Ascending aorta (tissue), 2 donors: ENCODE measurements at regions not wholly inside any gene's neighbourhood (a gene's known extent, or its start where the extent isn't known, plus 50 kb on each side); places are given as distances from the start of the nearest gene placed in this dataset.

Experiments
- DNase-seq, 2 donors: peaks; one replicate each; pipeline ENCODE4 v3.0.0-alpha.2; 2019; ENCODE audit warnings: low spot score in 2 of 2
- H3K27ac ChIP-seq, 2 donors: fragments of 200-600 bp; sonication (generic); one replicate each; pipeline ENCODE4 v1.5.1; 2016 to 2017; ENCODE audit warnings: mild to moderate bottlenecking in 1 of 2
- H3K27me3 ChIP-seq: fragments of 200-600 bp; sonication (generic); one replicate; pipeline ENCODE4 v1.5.1; 2017
- H3K36me3 ChIP-seq, 2 donors: fragments of 200-600 bp; sonication (generic); one replicate each; pipeline ENCODE4 v1.5.1; 2016
- H3K4me1 ChIP-seq, 2 donors: fragments of 200-600 bp; sonication (generic); one replicate each; pipeline ENCODE4 v1.5.1; 2016 to 2017; ENCODE audit warnings: mild to moderate bottlenecking in 1 of 2
- H3K4me3 ChIP-seq, 2 donors: fragments of 200-600 bp; sonication (generic); one replicate each; pipeline ENCODE4 v1.5.1; 2016 to 2017; ENCODE audit warnings: mild to moderate bottlenecking in 1 of 2
- H3K9me3 ChIP-seq, 2 donors: fragments of 200-600 bp; sonication (generic); one replicate each; pipeline ENCODE4 v1.5.1; 2016
- intact Hi-C: fragments of 100-400 bp; cut with DNase I; formaldehyde crosslinking; loops from one replicate; pipeline ENCODE4 v1.15.1; 2023
- TF ChIP-seq, protein P1 (sequence below), 3 experiments: fragments of 200-600 bp in 2 of 3; fragments of 450-650 bp in 1 of 3; sonication (generic) in 2 of 3; IDR thresholded peaks; one replicate each; pipeline ENCODE4 v1.5.1; 2016 to 2019; ENCODE audit warnings: antibody characterized with exemption in 3 of 3, mild to moderate bottlenecking in 1 of 3, moderate library complexity in 1 of 3

- no peaks in the 10 kb centered on the region for H3K4me1 ChIP-seq
- no peak overlapping the region for H3K4me3 ChIP-seq
- no peaks in the 10 kb centered on the region for H3K36me3 ChIP-seq
- TF ChIP-seq, protein P1, sequence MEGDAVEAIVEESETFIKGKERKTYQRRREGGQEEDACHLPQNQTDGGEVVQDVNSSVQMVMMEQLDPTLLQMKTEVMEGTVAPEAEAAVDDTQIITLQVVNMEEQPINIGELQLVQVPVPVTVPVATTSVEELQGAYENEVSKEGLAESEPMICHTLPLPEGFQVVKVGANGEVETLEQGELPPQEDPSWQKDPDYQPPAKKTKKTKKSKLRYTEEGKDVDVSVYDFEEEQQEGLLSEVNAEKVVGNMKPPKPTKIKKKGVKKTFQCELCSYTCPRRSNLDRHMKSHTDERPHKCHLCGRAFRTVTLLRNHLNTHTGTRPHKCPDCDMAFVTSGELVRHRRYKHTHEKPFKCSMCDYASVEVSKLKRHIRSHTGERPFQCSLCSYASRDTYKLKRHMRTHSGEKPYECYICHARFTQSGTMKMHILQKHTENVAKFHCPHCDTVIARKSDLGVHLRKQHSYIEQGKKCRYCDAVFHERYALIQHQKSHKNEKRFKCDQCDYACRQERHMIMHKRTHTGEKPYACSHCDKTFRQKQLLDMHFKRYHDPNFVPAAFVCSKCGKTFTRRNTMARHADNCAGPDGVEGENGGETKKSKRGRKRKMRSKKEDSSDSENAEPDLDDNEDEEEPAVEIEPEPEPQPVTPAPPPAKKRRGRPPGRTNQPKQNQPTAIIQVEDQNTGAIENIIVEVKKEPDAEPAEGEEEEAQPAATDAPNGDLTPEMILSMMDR (IDR thresholded peaks at IDR 0.05): no peak
- intact Hi-C loops: no loop called here
- no peaks in the 10 kb centered on the region for H3K9me3 ChIP-seq
- DNase-seq: no peak
- no peaks in the 10 kb centered on the region for H3K27me3 ChIP-seq
- no peak overlapping the region for H3K27ac ChIP-seq
Measured at GRCh38 chr3:5448816-5449215, 261.3 kb downstream of the EDEM1 start.

DNA sequence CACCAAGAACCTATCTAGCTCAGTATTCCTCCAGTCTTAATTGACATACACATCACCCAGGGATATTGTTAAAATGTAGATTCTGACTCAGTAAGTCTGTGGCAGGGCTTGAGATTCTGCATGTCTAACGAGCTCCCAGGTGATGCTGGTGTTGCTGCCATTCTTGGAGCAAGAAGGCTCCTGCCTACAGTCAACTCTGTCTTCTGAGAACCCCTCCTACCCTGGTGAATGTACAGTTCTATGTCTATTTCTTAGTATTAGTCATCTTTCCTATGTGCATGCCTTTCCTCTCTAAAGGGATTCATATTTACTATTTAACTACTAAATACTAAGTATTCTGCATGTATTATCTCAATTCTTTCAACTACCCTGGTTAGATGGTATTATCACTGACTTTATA lies 268.7 kb downstream of the EDEM1 start:
- DNase-seq: no peak
- no peaks in the 10 kb centered on the region for H3K9me3 ChIP-seq
- no peaks in the 10 kb centered on the region for H3K4me1 ChIP-seq
- H3K27me3 ChIP-seq: no peaks in the 10 kb centered on the region
- intact Hi-C loops: no loop called here
- no peak overlapping the region for H3K27ac ChIP-seq
- TF ChIP-seq, protein P1 (IDR thresholded peaks at IDR 0.05): no peak
- H3K4me3 ChIP-seq: no peak overlapping the region
- no peaks in the 10 kb centered on the region for H3K36me3 ChIP-seq

DNA sequence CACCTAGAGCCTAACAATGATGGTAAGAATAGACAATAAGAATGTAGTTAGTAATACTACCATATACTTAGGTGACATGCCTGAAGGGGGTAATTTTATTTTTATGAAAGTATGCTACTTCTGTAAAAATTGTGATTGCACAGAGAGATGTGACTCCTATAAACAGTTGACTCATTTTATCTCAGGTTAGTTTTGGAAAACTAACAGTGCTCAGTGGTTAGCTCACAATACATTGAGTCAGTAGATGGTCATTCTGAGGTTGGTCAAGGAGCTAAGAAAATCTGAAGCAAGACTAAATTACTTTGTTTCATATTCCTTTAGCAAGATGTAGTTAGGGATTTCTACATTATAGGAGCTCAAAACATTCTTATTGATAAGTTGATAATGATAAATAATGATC lies 271.0 kb downstream of the EDEM1 start:
- Histone ChIP-seq H3K27me3 (no peaks in the 10 kb centered on the region), H3K36me3 (no peaks in the 10 kb centered on the region), H3K4me1 (no peaks in the 10 kb centered on the region), H3K4me3 (no peak overlapping the region), H3K27ac (no peak overlapping the region), H3K9me3 (no peaks in the 10 kb centered on the region)
- intact Hi-C loops: no loop called here
- DNase-seq: no peak
- TF ChIP-seq, protein P1 (IDR thresholded peaks at IDR 0.05): no peak

- TF ChIP-seq, protein P1 (IDR thresholded peaks at IDR 0.05): no peak
- no peaks in the 10 kb centered on the region for H3K4me1 ChIP-seq
- H3K36me3 ChIP-seq: no peaks in the 10 kb centered on the region
- no peak overlapping the region for H3K4me3 ChIP-seq
- H3K9me3 ChIP-seq: no peaks in the 10 kb centered on the region
- H3K27ac ChIP-seq: no peak overlapping the region
- H3K27me3 ChIP-seq: no peaks in the 10 kb centered on the region
- intact Hi-C loops: no loop called here
- DNase-seq: no peak
Measured at GRCh38 chr3:5462086-5462485, 274.6 kb downstream of the EDEM1 start.

- no peak for DNase-seq
- Histone ChIP-seq H3K27ac (no peak overlapping the region), H3K4me1 (no peaks in the 10 kb centered on the region), H3K9me3 (no peaks in the 10 kb centered on the region), H3K36me3 (no peaks in the 10 kb centered on the region), H3K4me3 (no peak overlapping the region), H3K27me3 (no peaks in the 10 kb centered on the region)
- TF ChIP-seq, protein P1 (IDR thresholded peaks at IDR 0.05): no peak
- intact Hi-C loops: no loop called here
Measured at GRCh38 chr3:5463991-5464390, 276.5 kb downstream of the EDEM1 start.

GRCh38 chr3:5464649-5465048 lies 277.1 kb downstream of the EDEM1 start:
- H3K27ac ChIP-seq: no peak overlapping the region
- intact Hi-C loops: no loop called here
- no peak overlapping the region for H3K4me3 ChIP-seq
- H3K27me3 ChIP-seq: no peaks in the 10 kb centered on the region
- no peaks in the 10 kb centered on the region for H3K9me3 ChIP-seq
- no peak for DNase-seq
- TF ChIP-seq, protein P1 (IDR thresholded peaks at IDR 0.05): no peak
- H3K36me3 ChIP-seq: no peaks in the 10 kb centered on the region
- H3K4me1 ChIP-seq: no peaks in the 10 kb centered on the region
